Ovary (tissue), 7 donors: ENCODE measurements at regions not wholly inside any gene's neighbourhood (a gene's known extent, or its start where the extent isn't known, plus 50 kb on each side); places are given as distances from the start of the nearest gene placed in this dataset.

Experiments
- DNase-seq, 5 donors: peaks; one replicate each; pipeline ENCODE4 v3.0.0-alpha.2; 2019 to 2020
- H3K27ac ChIP-seq, 2 donors: fragments of 200-600 bp; one replicate each; pipeline versions ENCODE4 v1.5.1 to v1.8.0; 2019 to 2022
- H3K27me3 ChIP-seq: fragments of 200-600 bp; one replicate; pipeline ENCODE4 v1.8.0; 2022
- H3K36me3 ChIP-seq: fragments of 200-600 bp; sonication (generic); one replicate; pipeline ENCODE4 v1.5.1; 2019
- H3K4me1 ChIP-seq: one replicate; pipeline ENCODE4 v1.8.1; 2013; ENCODE audit warnings: mild to moderate bottlenecking, moderate library complexity; ENCODE audit not compliant: insufficient read depth
- H3K4me3 ChIP-seq: fragments of 200-600 bp; sonication (generic); one replicate; pipeline ENCODE4 v1.5.1; 2017
- H3K9me3 ChIP-seq, 2 donors: fragments of 200-600 bp in 1 of 2; sonication (generic) in 1 of 2; one replicate each; pipeline versions ENCODE4 v1.5.1 to v1.8.1; 2013 to 2019; ENCODE audit warnings: mild to moderate bottlenecking in 1 of 2, moderate library complexity in 1 of 2
- EP300 ChIP-seq: sonication (generic); formaldehyde crosslinking; IDR thresholded peaks from one replicate; pipeline ENCODE4 v1.6.1; 2017; ENCODE audit warnings: antibody characterized with exemption
- POLR2A ChIP-seq: fragments of 450-650 bp; IDR thresholded peaks from one replicate; pipeline ENCODE4 v1.6.1; 2017; ENCODE audit warnings: antibody characterized with exemption, mild to moderate bottlenecking, moderate library complexity
- WGBS, 3 donors: extraction: QIAGEN DNeasy Blood & Tissue Kit in 1 of 3; methylation state at CpG; one replicate each; pipeline versions ENCODE4 v1.1.5 to v1.1.7; 2013 to 2017; 5-methylcytosine and 5-hydroxymethylcytosine counted together
- intact Hi-C, 4 donors: fragments of 100-400 bp; cut with DNase I; formaldehyde crosslinking; loops; one replicate each; pipeline versions ENCODE4 v1.11.0 to v1.15.1; 2022 to 2023
- TF ChIP-seq, protein P1 (sequence below), 3 donors: fragments of 450-650 bp in 2 of 3; fragments of 200-600 bp in 1 of 3; IDR thresholded peaks; one replicate each; pipeline versions ENCODE4 v1.5.1 to v1.8.0; 2016 to 2022; ENCODE audit warnings: antibody characterized with exemption in 3 of 3, mild to moderate bottlenecking in 1 of 3
- donor health status: DM: no; HTN: no; CAD: no; lungs with moderate emphysema.
- donor health status: DM: no; HTN: no; CAD: no.
- donor health status: Bipolar disorder and iron deficiency.
- donor health status: DM: no; HTN: no; CAD: no.
- donor health status: DM: yes; HTN: yes; CAD: no.

DNA sequence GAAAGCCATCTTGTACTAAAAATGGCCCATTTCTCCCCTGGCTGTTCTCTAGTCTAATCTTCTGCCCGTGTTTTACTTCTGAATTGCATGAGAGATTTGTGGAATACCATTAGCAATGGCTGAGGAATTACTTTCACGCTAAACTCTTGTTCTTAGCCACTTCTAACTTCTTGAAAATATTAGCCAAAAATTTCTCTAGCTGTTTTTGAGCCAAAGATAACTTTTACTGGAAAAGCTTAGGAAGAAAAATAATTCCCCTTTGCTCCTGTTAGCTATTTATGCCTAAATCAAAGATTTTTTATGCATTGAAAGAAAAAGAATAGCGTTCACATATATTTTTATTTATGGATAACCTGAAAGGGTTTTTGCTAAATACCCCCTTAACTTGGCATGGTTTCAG lies 287.8 kb downstream of the MTRR start:
- TF ChIP-seq, protein P1, sequence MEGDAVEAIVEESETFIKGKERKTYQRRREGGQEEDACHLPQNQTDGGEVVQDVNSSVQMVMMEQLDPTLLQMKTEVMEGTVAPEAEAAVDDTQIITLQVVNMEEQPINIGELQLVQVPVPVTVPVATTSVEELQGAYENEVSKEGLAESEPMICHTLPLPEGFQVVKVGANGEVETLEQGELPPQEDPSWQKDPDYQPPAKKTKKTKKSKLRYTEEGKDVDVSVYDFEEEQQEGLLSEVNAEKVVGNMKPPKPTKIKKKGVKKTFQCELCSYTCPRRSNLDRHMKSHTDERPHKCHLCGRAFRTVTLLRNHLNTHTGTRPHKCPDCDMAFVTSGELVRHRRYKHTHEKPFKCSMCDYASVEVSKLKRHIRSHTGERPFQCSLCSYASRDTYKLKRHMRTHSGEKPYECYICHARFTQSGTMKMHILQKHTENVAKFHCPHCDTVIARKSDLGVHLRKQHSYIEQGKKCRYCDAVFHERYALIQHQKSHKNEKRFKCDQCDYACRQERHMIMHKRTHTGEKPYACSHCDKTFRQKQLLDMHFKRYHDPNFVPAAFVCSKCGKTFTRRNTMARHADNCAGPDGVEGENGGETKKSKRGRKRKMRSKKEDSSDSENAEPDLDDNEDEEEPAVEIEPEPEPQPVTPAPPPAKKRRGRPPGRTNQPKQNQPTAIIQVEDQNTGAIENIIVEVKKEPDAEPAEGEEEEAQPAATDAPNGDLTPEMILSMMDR (IDR thresholded peaks at IDR 0.05), result no peak
- TF ChIP-seq EP300 (no peak), POLR2A (no peak)
- intact Hi-C loops, result no loop called here
- Histone ChIP-seq H3K27me3 (no peaks in the 10 kb centered on the region), H3K27ac (no peak overlapping the region), H3K4me1 (no peaks in the 10 kb centered on the region), H3K36me3 (no peaks in the 10 kb centered on the region), H3K4me3 (no peak overlapping the region), H3K9me3 (no peaks in the 10 kb centered on the region)
- no peak for DNase-seq
- 10 to 16% (median 12%) methylated on average over 3 of the region's 3 CpGs for WGBS, 3 donors

DNA sequence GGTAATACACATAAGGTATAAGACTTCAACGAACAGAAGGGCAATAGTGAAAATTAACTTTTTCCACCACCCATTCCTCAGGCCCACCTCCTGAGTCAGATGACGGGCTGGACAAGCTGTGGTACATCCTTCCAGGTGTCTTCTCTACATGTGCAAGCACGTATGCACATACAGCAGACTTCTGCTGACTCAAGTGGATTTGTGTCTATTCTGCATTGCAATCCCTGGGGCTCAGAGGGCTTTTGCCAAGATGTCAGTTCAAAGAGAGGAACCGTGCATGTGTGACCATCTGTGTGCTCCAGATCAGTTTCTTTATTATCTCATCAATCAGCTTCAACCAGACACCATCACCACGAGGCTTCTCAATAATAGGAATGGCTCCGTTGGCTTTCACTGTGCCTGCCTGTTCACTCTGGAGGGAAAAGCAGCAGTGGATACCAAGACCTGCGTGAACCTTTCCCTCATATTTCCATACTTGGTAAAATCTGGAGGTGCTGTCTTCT lies 288.4 kb downstream of the MTRR start:
- Histone ChIP-seq H3K4me1 (no peaks in the 10 kb centered on the region), H3K36me3 (no peaks in the 10 kb centered on the region), H3K27ac (no peak overlapping the region), H3K4me3 (no peak overlapping the region), H3K9me3 (no peaks in the 10 kb centered on the region), H3K27me3 (no peaks in the 10 kb centered on the region)
- TF ChIP-seq EP300, result no peak
- no peak for TF ChIP-seq POLR2A
- TF ChIP-seq, protein P1 (IDR thresholded peaks at IDR 0.05), result no peak
- WGBS, 3 donors, result 76 to 78% (median 76%) methylated on average over 7 of the region's 7 CpGs
- intact Hi-C loops, result no loop called here
- no peak for DNase-seq

DNA sequence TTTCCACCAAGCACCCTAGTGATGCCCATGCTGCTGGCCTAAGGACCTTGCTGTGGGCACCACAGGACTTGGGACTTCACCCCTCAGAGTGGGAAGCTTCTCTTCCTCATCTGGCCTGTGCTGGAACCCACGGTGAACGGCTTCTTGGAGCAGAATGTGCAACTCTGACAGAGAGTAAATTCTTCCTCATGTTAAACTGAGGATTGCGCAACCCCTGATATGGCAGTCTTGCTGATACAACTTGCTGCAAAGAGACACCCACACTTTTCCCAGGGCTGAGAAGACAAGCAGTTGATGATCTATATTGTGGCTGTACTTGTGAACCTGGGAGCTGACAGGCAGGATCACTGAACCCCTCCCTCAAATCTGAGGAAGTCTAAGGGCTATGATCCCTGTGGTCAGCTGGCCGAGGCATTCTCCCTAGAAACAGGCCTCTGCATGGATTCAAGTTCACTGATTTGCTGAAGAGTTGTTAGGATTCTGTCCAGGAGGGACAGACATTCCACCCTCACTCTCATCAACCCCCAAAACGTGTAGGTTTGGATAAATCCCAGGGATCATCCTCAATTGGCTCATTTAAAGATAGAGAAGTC lies 307.2 kb downstream of the MTRR start:
- TF ChIP-seq, protein P1 (IDR thresholded peaks at IDR 0.05), result no peak
- TF ChIP-seq POLR2A (no peak), EP300 (no peak)
- Histone ChIP-seq H3K4me1 (peaks cover 2% of the 10 kb centered on the region), H3K9me3 (no peaks in the 10 kb centered on the region), H3K36me3 (no peaks in the 10 kb centered on the region), H3K4me3 (no peak overlapping the region), H3K27ac (no peak overlapping the region), H3K27me3 (no peaks in the 10 kb centered on the region)
- WGBS, 3 donors, result 29 to 41% (median 34%) methylated on average over 5 of the region's 5 CpGs
- intact Hi-C loops, result no loop called here
- DNase-seq, result peak in 3 of 5 donors; percentile 9 to 52 (median 18)

DNA sequence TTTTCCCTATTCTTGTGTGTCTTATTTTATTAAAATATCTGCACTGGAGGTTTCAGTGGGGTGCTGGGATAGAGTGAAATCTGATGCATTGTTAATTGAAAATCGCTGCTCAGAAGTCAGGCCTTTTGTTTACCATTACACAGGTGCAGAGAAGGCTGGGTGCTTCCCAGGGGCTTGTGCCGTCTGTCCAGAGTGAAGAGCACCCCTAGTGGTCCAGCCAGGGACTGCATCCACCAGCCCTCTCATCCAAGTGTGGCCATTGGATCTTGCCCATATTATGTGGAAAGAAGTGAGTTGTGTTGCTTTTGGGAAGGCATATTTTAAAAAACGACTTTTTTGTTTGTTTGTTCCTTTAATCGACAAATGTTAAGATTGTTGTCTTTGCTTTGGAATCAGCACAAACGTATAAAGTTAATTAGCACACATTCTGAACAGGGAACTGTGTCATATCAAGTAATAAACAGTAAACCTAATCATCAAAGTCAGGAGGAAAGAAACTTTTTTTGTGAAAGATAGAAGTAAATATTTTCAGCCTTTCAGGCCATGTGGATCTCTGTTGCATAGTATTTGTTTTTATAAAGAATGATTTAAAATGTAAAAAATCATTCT lies 315.6 kb downstream of the MTRR start:
- 33 to 38% (median 35%) methylated on average over 5 of the region's 5 CpGs for WGBS, 3 donors
- intact Hi-C loops, result no loop called here
- peak in 1 of 5 donors; percentile 45 for DNase-seq

More for the DNA sequence above, 315.6 kb downstream of the MTRR start:
- no peaks in the 10 kb centered on the region for H3K36me3 ChIP-seq
- no peaks in the 10 kb centered on the region for H3K9me3 ChIP-seq
- TF ChIP-seq EP300 (no peak), POLR2A (no peak)
- TF ChIP-seq, protein P1 (IDR thresholded peaks at IDR 0.05), result no peak
- H3K4me1 ChIP-seq, result no peaks in the 10 kb centered on the region
- H3K27me3 ChIP-seq, result no peaks in the 10 kb centered on the region
- H3K27ac ChIP-seq, result no peak overlapping the region
- H3K4me3 ChIP-seq, result no peak overlapping the region
